ENCODE measurements at regions not wholly inside any gene's neighbourhood (a gene's known extent, or its start where the extent isn't known, plus 50 kb on each side); places are given as distances from the start of the nearest gene placed in this dataset.
A peak's percentile ranks its signal among the peaks of the same experiment; 100 is the strongest.

- DNase-seq (ENCODE audit: low read depth, low spot score): no peak
Observed at GRCh38 chr9:129270205-129270604, 92.1 kb upstream of the IER5L start.

GRCh38 chr9:129267141-129267540 is 89.1 kb upstream of the IER5L start:
- no peak for DNase-seq (ENCODE audit: low read depth, low spot score)

- no peak for DNase-seq (ENCODE audit: low read depth, low spot score)
Observed at GRCh38 chr9:129266536-129266935, 88.5 kb upstream of the IER5L start.

GRCh38 chr9:129264388-129264787 is 86.3 kb upstream of the IER5L start:
- no peak for DNase-seq (ENCODE audit: low read depth, low spot score)

GRCh38 chr9:129263836-129264235 is 85.8 kb upstream of the IER5L start:
- DNase-seq (ENCODE audit: low read depth, low spot score): no peak

- no peak for DNase-seq (ENCODE audit: low read depth, low spot score)
Observed at GRCh38 chr9:129262261-129262660, 84.2 kb upstream of the IER5L start.

GRCh38 chr9:129259375-129259774 is 81.3 kb upstream of the IER5L start:
- DNase-seq (ENCODE audit: low read depth, low spot score): no peak

GRCh38 chr9:129258823-129259301 is 80.8 kb upstream of the IER5L start:
- DNase-seq (ENCODE audit: low read depth, low spot score): no peak

- peak; percentile 97 for DNase-seq (ENCODE audit: low read depth, low spot score)
Observed at GRCh38 chr9:129258124-129258822, 80.2 kb upstream of the IER5L start.

GRCh38 chr9:129256959-129257713 is 79.1 kb upstream of the IER5L start:
- peak; percentile 15 for DNase-seq (ENCODE audit: low read depth, low spot score)

GRCh38 chr9:129254566-129255287 is 76.7 kb upstream of the IER5L start:
- DNase-seq (ENCODE audit: low read depth, low spot score): no peak

- DNase-seq (ENCODE audit: low read depth, low spot score): peak; percentile 38
Observed at GRCh38 chr9:129253803-129254381, 75.8 kb upstream of the IER5L start.

- no peak for DNase-seq (ENCODE audit: low read depth, low spot score)
Observed at GRCh38 chr9:129252937-129253802, 75.1 kb upstream of the IER5L start.

- peak; percentile 48 for DNase-seq (ENCODE audit: low read depth, low spot score)
Observed at GRCh38 chr9:129250786-129251185, 72.7 kb upstream of the IER5L start.

GRCh38 chr9:129247285-129248153 is 69.5 kb upstream of the IER5L start:
- no peak for DNase-seq (ENCODE audit: low read depth, low spot score)

- DNase-seq (ENCODE audit: low read depth, low spot score): peak; percentile 50
Observed at GRCh38 chr9:129245276-129245675, 67.2 kb upstream of the IER5L start.

GRCh38 chr9:129242971-129243561 is 65.0 kb upstream of the IER5L start:
- peak; percentile 30 for DNase-seq (ENCODE audit: low read depth, low spot score)

GRCh38 chr9:129242191-129242941 is 64.3 kb upstream of the IER5L start:
- DNase-seq (ENCODE audit: low read depth, low spot score): no peak

- DNase-seq (ENCODE audit: low read depth, low spot score): no peak
Observed at GRCh38 chr9:129241725-129242124, 63.7 kb upstream of the IER5L start.

Measured in astrocyte of the hippocampus (primary cell).